Ovary (tissue), 7 donors: ENCODE measurements at regions not wholly inside any gene's neighbourhood (a gene's known extent, or its start where the extent isn't known, plus 50 kb on each side); places are given as distances from the start of the nearest gene placed in this dataset.

Source experiments
- DNase-seq, 5 donors: peaks; one replicate each; pipeline ENCODE4 v3.0.0-alpha.2; 2019 to 2020
- H3K27ac ChIP-seq, 2 donors: fragments of 200-600 bp; one replicate each; pipeline versions ENCODE4 v1.5.1 to v1.8.0; 2019 to 2022
- H3K27me3 ChIP-seq: fragments of 200-600 bp; one replicate; pipeline ENCODE4 v1.8.0; 2022
- H3K36me3 ChIP-seq: fragments of 200-600 bp; sonication (generic); one replicate; pipeline ENCODE4 v1.5.1; 2019
- H3K4me1 ChIP-seq: one replicate; pipeline ENCODE4 v1.8.1; 2013; ENCODE audit warnings: mild to moderate bottlenecking, moderate library complexity; ENCODE audit not compliant: insufficient read depth
- H3K4me3 ChIP-seq: fragments of 200-600 bp; sonication (generic); one replicate; pipeline ENCODE4 v1.5.1; 2017
- H3K9me3 ChIP-seq, 2 donors: fragments of 200-600 bp in 1 of 2; sonication (generic) in 1 of 2; one replicate each; pipeline versions ENCODE4 v1.5.1 to v1.8.1; 2013 to 2019; ENCODE audit warnings: mild to moderate bottlenecking in 1 of 2, moderate library complexity in 1 of 2
- CTCF ChIP-seq, 3 donors: fragments of 450-650 bp in 2 of 3; fragments of 200-600 bp in 1 of 3; IDR thresholded peaks; one replicate each; pipeline versions ENCODE4 v1.5.1 to v1.8.0; 2016 to 2022; ENCODE audit warnings: antibody characterized with exemption in 3 of 3, mild to moderate bottlenecking in 1 of 3
- EP300 ChIP-seq: sonication (generic); formaldehyde crosslinking; IDR thresholded peaks from one replicate; pipeline ENCODE4 v1.6.1; 2017; ENCODE audit warnings: antibody characterized with exemption
- POLR2A ChIP-seq: fragments of 450-650 bp; IDR thresholded peaks from one replicate; pipeline ENCODE4 v1.6.1; 2017; ENCODE audit warnings: antibody characterized with exemption, mild to moderate bottlenecking, moderate library complexity
- WGBS, 3 donors: extraction: QIAGEN DNeasy Blood & Tissue Kit in 1 of 3; methylation state at CpG; one replicate each; pipeline versions ENCODE4 v1.1.5 to v1.1.7; 2013 to 2017; 5-methylcytosine and 5-hydroxymethylcytosine counted together
- intact Hi-C, 4 donors: fragments of 100-400 bp; cut with DNase I; formaldehyde crosslinking; loops; one replicate each; pipeline versions ENCODE4 v1.11.0 to v1.15.1; 2022 to 2023
- donor health status: DM: no; HTN: no; CAD: no; lungs with moderate emphysema.
- donor health status: DM: no; HTN: no; CAD: no.
- donor health status: Bipolar disorder and iron deficiency.
- donor health status: DM: no; HTN: no; CAD: no.
- donor health status: DM: yes; HTN: yes; CAD: no.

GRCh38 chr2:156803243-156803642, 367.1 kb downstream of the GPD2 start:
- TF ChIP-seq EP300 (no peak), POLR2A (no peak), CTCF (IDR thresholded peaks at IDR 0.05) (no peak)
- DNase-seq: no peak
- no peaks in the 10 kb centered on the region for H3K4me1 ChIP-seq
- intact Hi-C loops: no loop called here
- H3K36me3 ChIP-seq: no peaks in the 10 kb centered on the region
- H3K9me3 ChIP-seq: no peaks in the 10 kb centered on the region
- no peak overlapping the region for H3K4me3 ChIP-seq
- H3K27me3 ChIP-seq: no peaks in the 10 kb centered on the region
- WGBS, 3 donors: 37 to 49% (median 39%) methylated on average over 10 of the region's 10 CpGs
- H3K27ac ChIP-seq: no peak overlapping the region

DNA sequence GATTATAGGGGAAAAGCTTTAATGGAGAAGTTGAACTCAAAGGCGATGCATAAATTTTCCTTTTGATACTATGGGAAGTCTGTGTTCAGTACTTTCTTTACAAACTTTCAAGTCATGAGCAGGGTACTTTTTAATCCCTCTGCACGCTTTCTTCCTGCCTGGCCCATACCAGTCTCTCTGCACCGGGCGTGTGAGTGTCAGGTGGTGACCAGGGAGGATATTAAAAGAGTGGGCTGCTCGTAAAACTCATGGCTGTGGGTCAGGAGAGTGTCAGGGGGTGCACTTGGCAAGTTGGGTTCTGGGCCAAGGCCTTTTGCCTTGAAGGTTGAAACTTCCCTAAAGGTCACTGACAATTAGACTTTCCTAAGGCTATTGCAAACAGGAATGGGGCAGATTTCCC, 367.8 kb downstream of the GPD2 start:
- WGBS, 3 donors: 84 to 88% (median 88%) methylated on average over 5 of the region's 5 CpGs
- intact Hi-C loops: loop anchor here in 1 of 4 donors (1.0 kb wide), 1 partner anchor 38 kb away; no protein-coding TSS in a partner anchor

DNA sequence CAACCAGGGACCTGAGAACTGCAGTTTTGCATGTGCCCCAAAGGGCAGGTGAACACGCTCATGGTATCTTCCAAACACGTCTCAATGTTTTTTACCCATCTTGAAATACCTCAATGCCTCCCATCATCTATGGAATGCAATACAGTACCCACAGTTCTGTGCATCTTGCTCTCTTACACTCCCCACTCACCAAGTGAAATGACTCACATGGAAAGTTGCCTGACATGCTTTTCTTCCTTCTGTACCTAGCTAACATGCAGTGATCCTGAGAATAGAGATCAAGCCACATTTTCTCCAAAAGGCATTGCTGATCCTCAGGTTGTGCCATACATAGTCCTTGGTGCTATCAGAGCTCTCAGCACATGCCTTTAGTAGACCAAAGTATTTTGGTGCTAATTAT, 373.9 kb downstream of the GPD2 start:
- Histone ChIP-seq H3K36me3 (no peaks in the 10 kb centered on the region), H3K27me3 (no peaks in the 10 kb centered on the region), H3K4me3 (no peak overlapping the region), H3K9me3 (no peaks in the 10 kb centered on the region), H3K27ac (no peak overlapping the region), H3K4me1 (no peaks in the 10 kb centered on the region)
- intact Hi-C loops: no loop called here
- WGBS, 3 donors: 87 to 92% (median 88%) methylated on average over 2 of the region's 2 CpGs
- TF ChIP-seq CTCF (IDR thresholded peaks at IDR 0.05): no peak
- no peak for TF ChIP-seq POLR2A
- TF ChIP-seq EP300: no peak
- DNase-seq: no peak

More for the DNA sequence above, 367.8 kb downstream of the GPD2 start:
- H3K4me1 ChIP-seq: no peaks in the 10 kb centered on the region
- no peak overlapping the region for H3K4me3 ChIP-seq
- TF ChIP-seq EP300: no peak
- no peak for TF ChIP-seq POLR2A
- no peak for TF ChIP-seq CTCF (IDR thresholded peaks at IDR 0.05)
- DNase-seq: no peak
- H3K36me3 ChIP-seq: no peaks in the 10 kb centered on the region
- no peaks in the 10 kb centered on the region for H3K9me3 ChIP-seq
- no peaks in the 10 kb centered on the region for H3K27me3 ChIP-seq
- H3K27ac ChIP-seq: no peak overlapping the region

- H3K36me3 ChIP-seq: no peaks in the 10 kb centered on the region
- H3K27me3 ChIP-seq: no peaks in the 10 kb centered on the region
- intact Hi-C loops: no loop called here
- H3K9me3 ChIP-seq: no peaks in the 10 kb centered on the region
- no peak for DNase-seq
- no peak overlapping the region for H3K4me3 ChIP-seq
- no peaks in the 10 kb centered on the region for H3K4me1 ChIP-seq
- H3K27ac ChIP-seq: no peak overlapping the region
- whole genome bisulfite sequencing, 3 donors: 22 to 69% (median 31%) methylated on average over 1 of the region's 1 CpG
- TF ChIP-seq POLR2A: no peak
Measured at GRCh38 chr2:156812496-156812895, 376.3 kb downstream of the GPD2 start.

- no peak for DNase-seq
- no peaks in the 10 kb centered on the region for H3K9me3 ChIP-seq
- H3K4me1 ChIP-seq: no peaks in the 10 kb centered on the region
- no peak overlapping the region for H3K4me3 ChIP-seq
- TF ChIP-seq CTCF (IDR thresholded peaks at IDR 0.05) (no peak), EP300 (no peak), POLR2A (no peak)
- WGBS, 3 donors: 81 to 87% (median 83%) methylated on average over 1 of the region's 1 CpG
- H3K36me3 ChIP-seq: no peaks in the 10 kb centered on the region
- H3K27me3 ChIP-seq: no peaks in the 10 kb centered on the region
- intact Hi-C loops: no loop called here
- no peak overlapping the region for H3K27ac ChIP-seq
Measured at GRCh38 chr2:156817430-156817829, 381.3 kb downstream of the GPD2 start.
